CD4-positive, alpha-beta memory T cell (primary cell): ENCODE measurements at regions not wholly inside any gene's neighbourhood (a gene's known extent, or its start where the extent isn't known, plus 50 kb on each side); places are given as distances from the start of the nearest gene placed in this dataset.
"Not testable (repeated sequence)": the region's sequence is repeated elsewhere in the genome, so short reads cannot be mapped to it uniquely, and the experiment has no call there.

Source experiments
- CTCF ChIA-PET: fragments of 350-600 bp; sonication (Branson Sonifier 250); formaldehyde crosslinking; loops from one replicate; lab custom pipeline; 2021; ENCODE audit warnings: inconsistent platforms; ENCODE audit not compliant: partially characterized antibody; lab: Charles Lee
- POLR2A ChIA-PET: fragments of 350-600 bp; sonication (Branson Sonifier 250); formaldehyde crosslinking; loops from one replicate; lab custom pipeline; 2021; ENCODE audit not compliant: partially characterized antibody; lab: Charles Lee
- DNase-seq, 5 donors: peaks; one replicate each; pipeline versions ENCODE4 v3.0.0 to v3.0.0-alpha.2; 2020 to 2022; ENCODE audit warnings: mixed read lengths in 1 of 5
- H3K27ac ChIP-seq: one replicate; pipeline ENCODE4 v1.7.0; 2013; ENCODE audit warnings: low read depth, low read length
- H3K27me3 ChIP-seq: 2 replicates; pipeline ENCODE4 v1.7.0; 2013; ENCODE audit warnings: mild to moderate bottlenecking, low read length, moderate library complexity; ENCODE audit not compliant: insufficient read depth
- H3K36me3 ChIP-seq: 2 replicates; pipeline ENCODE4 v1.7.0; 2013; ENCODE audit warnings: mild to moderate bottlenecking, low read length, moderate library complexity; ENCODE audit not compliant: insufficient read depth
- H3K4me1 ChIP-seq: 2 replicates; pipeline ENCODE4 v1.7.0; 2013; ENCODE audit warnings: mild to moderate bottlenecking, low read length, moderate library complexity; ENCODE audit not compliant: insufficient read depth
- H3K4me3 ChIP-seq, 2 donors: one replicate each; pipeline ENCODE4 v1.7.0; 2013; ENCODE audit warnings: low read length in 2 of 2, mild to moderate bottlenecking in 1 of 2
- H3K9me3 ChIP-seq, 2 donors: one replicate each; pipeline ENCODE4 v1.7.0; 2013; ENCODE audit warnings: low read length in 2 of 2, control low read depth in 1 of 2; ENCODE audit not compliant: control insufficient read depth in 1 of 2
- H3K27ac Mint-ChIP-seq, 7 donors: one replicate each; pipeline ENCODE4 v1.8.0; 2020 to 2021; ENCODE audit warnings: mixed read lengths in 7 of 7, mild to moderate bottlenecking in 6 of 7, inconsistent platforms in 3 of 7, moderate library complexity in 3 of 7
- H3K27me3 Mint-ChIP-seq, 2 donors: one replicate each; pipeline ENCODE4 v1.8.0; 2020 to 2021; ENCODE audit warnings: mixed read lengths in 2 of 2
- H3K36me3 Mint-ChIP-seq, 2 donors: one replicate each; pipeline ENCODE4 v1.8.0; 2020 to 2021; ENCODE audit warnings: mixed read lengths in 2 of 2, inconsistent platforms in 1 of 2, mild to moderate bottlenecking in 1 of 2
- H3K4me1 Mint-ChIP-seq, 4 donors: one replicate each; pipeline ENCODE4 v1.8.0; 2020 to 2021; ENCODE audit warnings: mixed read lengths in 4 of 4, mild to moderate bottlenecking in 1 of 4
- H3K4me3 Mint-ChIP-seq, 8 donors: one replicate each; pipeline ENCODE4 v1.8.0; 2020 to 2021; ENCODE audit warnings: mixed read lengths in 8 of 8, mild to moderate bottlenecking in 7 of 8, moderate library complexity in 6 of 8, inconsistent platforms in 3 of 8
- H3K9me3 Mint-ChIP-seq, 8 donors: one replicate each; pipeline ENCODE4 v1.8.0; 2020 to 2021; ENCODE audit warnings: mixed read lengths in 8 of 8, mild to moderate bottlenecking in 5 of 8, inconsistent platforms in 3 of 8, moderate library complexity in 1 of 8
- intact Hi-C: fragments of 100-400 bp; cut with micrococcal nuclease; formaldehyde crosslinking; loops from one replicate; pipeline ENCODE4 v1.15.1; 2023

- Histone ChIP-seq H3K9me3 (no peaks in the 10 kb centered on the region), H3K4me3 (no peak overlapping the region), H3K4me1 (no peaks in the 10 kb centered on the region), H3K27ac (no peak overlapping the region), H3K27me3 (no peaks in the 10 kb centered on the region), H3K36me3 (no peaks in the 10 kb centered on the region)
- ChIA-PET CTCF (no interaction called here), POLR2A (no interaction called here)
- intact Hi-C loops = no loop called here
- Mint-ChIP-seq H3K9me3 (peaks cover 0 to 3% (median 0%) of the 10 kb centered on the region in 8 donors), H3K27ac (no peak overlapping the region), H3K4me1 (no peaks in the 10 kb centered on the region), H3K36me3 (no peaks in the 10 kb centered on the region), H3K27me3 (peaks cover 0 to 2% of the 10 kb centered on the region in 2 donors), H3K4me3 (no peak overlapping the region)
- DNase-seq = no peak
These were observed 203.1 kb downstream of the ARHGEF9 start for GRCh38 chrX:63581906-63582305.

GRCh38 chrX:63581398-63581797 lies 203.6 kb downstream of the ARHGEF9 start:
- CTCF ChIA-PET = no interaction called here
- DNase-seq = no peak
- Histone ChIP-seq H3K36me3 (no peaks in the 10 kb centered on the region), H3K27me3 (no peaks in the 10 kb centered on the region), H3K9me3 (no peaks in the 10 kb centered on the region), H3K27ac (no peak overlapping the region), H3K4me3 (no peak overlapping the region), H3K4me1 (no peaks in the 10 kb centered on the region)
- H3K27me3 Mint-ChIP-seq = peaks cover 0 to 1% of the 10 kb centered on the region in 2 donors
- no peaks in the 10 kb centered on the region for H3K4me1 Mint-ChIP-seq
- H3K4me3 Mint-ChIP-seq = no peak overlapping the region
- no peak overlapping the region for H3K27ac Mint-ChIP-seq
- H3K36me3 Mint-ChIP-seq = no peaks in the 10 kb centered on the region
- peaks cover 0 to 3% (median 0%) of the 10 kb centered on the region in 8 donors for H3K9me3 Mint-ChIP-seq
- intact Hi-C loops = no loop called here
- POLR2A ChIA-PET = no interaction called here

GRCh38 chrX:63576533-63576932 lies 208.5 kb downstream of the ARHGEF9 start:
- Mint-ChIP-seq H3K36me3 (no peaks in the 10 kb centered on the region), H3K4me1 (no peaks in the 10 kb centered on the region), H3K9me3 (peaks cover 0 to 8% (median 0%) of the 10 kb centered on the region in 8 donors), H3K4me3 (no peak overlapping the region), H3K27ac (no peak overlapping the region), H3K27me3 (no peaks in the 10 kb centered on the region)
- intact Hi-C loops = no loop called here
- no peaks in the 10 kb centered on the region for H3K27me3 ChIP-seq
- no peaks in the 10 kb centered on the region for H3K9me3 ChIP-seq
- H3K27ac ChIP-seq = no peak overlapping the region
- POLR2A ChIA-PET = no interaction called here
- H3K4me3 ChIP-seq = no peak overlapping the region
- H3K36me3 ChIP-seq = no peaks in the 10 kb centered on the region
- no peak for DNase-seq
- CTCF ChIA-PET = no interaction called here
- H3K4me1 ChIP-seq = no peaks in the 10 kb centered on the region

GRCh38 chrX:63575700-63576099 lies 209.3 kb downstream of the ARHGEF9 start:
- H3K36me3 Mint-ChIP-seq, H3K4me3 Mint-ChIP-seq, H3K27ac Mint-ChIP-seq, H3K27me3 Mint-ChIP-seq, H3K36me3 ChIP-seq, POLR2A ChIA-PET, H3K4me1 Mint-ChIP-seq, H3K9me3 Mint-ChIP-seq, CTCF ChIA-PET, intact Hi-C loops, H3K9me3 ChIP-seq, H3K4me1 ChIP-seq, H3K27ac ChIP-seq, H3K4me3 ChIP-seq, H3K27me3 ChIP-seq, DNase-seq: not testable (repeated sequence)

GRCh38 chrX:63566856-63567255 lies 215.7 kb upstream of the SPIN4 start:
- H3K36me3 Mint-ChIP-seq = no peaks in the 10 kb centered on the region
- no peak for DNase-seq
- H3K4me1 ChIP-seq = peaks cover 6% of the 10 kb centered on the region
- H3K9me3 ChIP-seq = no peaks in the 10 kb centered on the region
- H3K27ac ChIP-seq = no peak overlapping the region
- intact Hi-C loops = loop anchor here (10.0 kb wide), 1 partner anchor 188 kb away; a partner anchor contains a TSS
- H3K9me3 Mint-ChIP-seq = peaks cover 0 to 14% (median 7%) of the 10 kb centered on the region in 8 donors
- no peak overlapping the region for H3K4me3 Mint-ChIP-seq
- H3K4me3 ChIP-seq = no peak overlapping the region
- CTCF ChIA-PET = no interaction called here
- peaks cover 0 to 2% (median 1%) of the 10 kb centered on the region in 4 donors for H3K4me1 Mint-ChIP-seq
- H3K27ac Mint-ChIP-seq = no peak overlapping the region
- H3K27me3 Mint-ChIP-seq = peaks cover 4% of the 10 kb centered on the region in 2 donors
- POLR2A ChIA-PET = no interaction called here
- H3K36me3 ChIP-seq = no peaks in the 10 kb centered on the region
- no peaks in the 10 kb centered on the region for H3K27me3 ChIP-seq

GRCh38 chrX:63561425-63561824 lies 210.3 kb upstream of the SPIN4 start:
- Histone ChIP-seq H3K9me3 (no peaks in the 10 kb centered on the region), H3K4me1 (peaks cover 12% of the 10 kb centered on the region), H3K4me3 (peak overlapping the region; percentile 69 to 88), H3K27ac (peak overlapping the region; percentile 26), H3K27me3 (no peaks in the 10 kb centered on the region), H3K36me3 (no peaks in the 10 kb centered on the region)
- DNase-seq = no peak
- intact Hi-C loops = loop anchor here (5.0 to 10.0 kb wide), 2 partner anchors 193 to 209 kb away; partner anchors contain the start of gene SPIN4
- Mint-ChIP-seq H3K4me3 (peak overlapping the region; percentile 92 to 99 (median 97)), H3K27ac (peak overlapping the region in 6 of 7 donors; percentile 60 to 94 (median 83)), H3K4me1 (peaks cover 9 to 35% (median 17%) of the 10 kb centered on the region in 4 donors), H3K9me3 (peaks cover 0 to 9% (median 4%) of the 10 kb centered on the region in 8 donors), H3K27me3 (no peaks in the 10 kb centered on the region), H3K36me3 (peaks cover 12 to 14% of the 10 kb centered on the region in 2 donors)
- ChIA-PET CTCF (no interaction called here), POLR2A (interaction anchor here (1.4 kb wide), 1 partner anchor 193 kb away, joined by 3 read pairs; a partner anchor contains a TSS)

GRCh38 chrX:63560601-63561218 lies 209.6 kb upstream of the SPIN4 start:
- CTCF ChIA-PET = no interaction called here
- no peaks in the 10 kb centered on the region for H3K27me3 Mint-ChIP-seq
- peaks cover 0 to 3% (median 2%) of the 10 kb centered on the region in 8 donors for H3K9me3 Mint-ChIP-seq
- Histone ChIP-seq H3K36me3 (no peaks in the 10 kb centered on the region), H3K27me3 (no peaks in the 10 kb centered on the region), H3K27ac (peak overlapping the region; percentile 57), H3K4me3 (peak overlapping the region; percentile 69 to 88), H3K4me1 (peaks cover 12% of the 10 kb centered on the region), H3K9me3 (no peaks in the 10 kb centered on the region)
- intact Hi-C loops = loop anchor here (5.0 to 10.0 kb wide), 2 partner anchors 194 to 208 kb away; partner anchors contain the start of gene SPIN4
- peak overlapping the region; percentile 87 to 95 (median 93) for H3K27ac Mint-ChIP-seq
- H3K36me3 Mint-ChIP-seq = peaks cover 14 to 19% of the 10 kb centered on the region in 2 donors
- peak overlapping the region; percentile 92 to 99 (median 97) for H3K4me3 Mint-ChIP-seq
- POLR2A ChIA-PET = interaction anchor here (0.9 to 1.4 kb wide), 2 partner anchors 194 to 210 kb away, joined by 3 to 5 read pairs; partner anchors contain the start of gene SPIN4
- DNase-seq = peak; percentile 54 to 71 (median 61)
- H3K4me1 Mint-ChIP-seq = peaks cover 10 to 35% (median 17%) of the 10 kb centered on the region in 4 donors
